ENCODE measurements at regions not wholly inside any gene's neighbourhood (a gene's known extent, or its start where the extent isn't known, plus 50 kb on each side); places are given as distances from the start of the nearest gene placed in this dataset.

DNA sequence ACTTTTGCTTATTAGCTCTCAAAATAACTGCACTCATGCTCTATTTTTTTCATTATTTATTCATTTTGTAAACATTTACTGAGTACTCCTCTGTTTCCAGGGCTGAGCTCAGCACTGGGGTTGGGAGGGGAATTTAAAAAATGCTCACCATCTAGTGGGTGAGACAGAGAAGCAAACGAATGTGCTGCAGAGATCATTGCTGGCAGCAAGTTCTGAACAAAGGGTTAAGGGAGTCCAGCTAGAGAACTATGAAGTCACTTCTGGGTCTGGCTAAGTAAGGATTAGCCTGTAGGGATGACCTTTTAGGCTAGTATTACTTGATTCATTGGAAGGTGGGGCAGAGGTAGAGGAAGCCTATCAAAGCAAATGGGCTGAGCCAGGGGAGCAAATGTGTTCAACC lies 99.1 kb upstream of the ZNF644 start:
- Histone ChIP-seq H3K36me3 (replicated peaks; ENCODE audit: insufficient read depth, low read length) (no peaks in the 10 kb centered on the region), H3K4me3 (ENCODE audit: low read length) (no peak overlapping the region), H3K9me3 (replicated peaks; ENCODE audit: insufficient read depth, low read length) (no peaks in the 10 kb centered on the region), H3F3A (ENCODE audit: insufficient read depth, low read length) (no peaks in the 10 kb centered on the region), H3K9ac (ENCODE audit: low read length) (no peak overlapping the region), H3K9me2 (replicated peaks; ENCODE audit: insufficient read depth, low read length) (no peaks in the 10 kb centered on the region), H3K27me3 (replicated peaks; ENCODE audit: insufficient read depth, low read length) (no peaks in the 10 kb centered on the region), H3K4me2 (ENCODE audit: low read depth, low read length) (no peak overlapping the region), H4K20me1 (ENCODE audit: insufficient read depth, low read length) (no peaks in the 10 kb centered on the region), H3K4me1 (ENCODE audit: low read length) (no peaks in the 10 kb centered on the region), H3K27ac (ENCODE audit: low read length) (no peak overlapping the region), H3K79me2 (ENCODE audit: low read length) (no peaks in the 10 kb centered on the region), H2AFZ (ENCODE audit: low read length) (no peak overlapping the region)
- TF ChIP-seq, protein P1, sequence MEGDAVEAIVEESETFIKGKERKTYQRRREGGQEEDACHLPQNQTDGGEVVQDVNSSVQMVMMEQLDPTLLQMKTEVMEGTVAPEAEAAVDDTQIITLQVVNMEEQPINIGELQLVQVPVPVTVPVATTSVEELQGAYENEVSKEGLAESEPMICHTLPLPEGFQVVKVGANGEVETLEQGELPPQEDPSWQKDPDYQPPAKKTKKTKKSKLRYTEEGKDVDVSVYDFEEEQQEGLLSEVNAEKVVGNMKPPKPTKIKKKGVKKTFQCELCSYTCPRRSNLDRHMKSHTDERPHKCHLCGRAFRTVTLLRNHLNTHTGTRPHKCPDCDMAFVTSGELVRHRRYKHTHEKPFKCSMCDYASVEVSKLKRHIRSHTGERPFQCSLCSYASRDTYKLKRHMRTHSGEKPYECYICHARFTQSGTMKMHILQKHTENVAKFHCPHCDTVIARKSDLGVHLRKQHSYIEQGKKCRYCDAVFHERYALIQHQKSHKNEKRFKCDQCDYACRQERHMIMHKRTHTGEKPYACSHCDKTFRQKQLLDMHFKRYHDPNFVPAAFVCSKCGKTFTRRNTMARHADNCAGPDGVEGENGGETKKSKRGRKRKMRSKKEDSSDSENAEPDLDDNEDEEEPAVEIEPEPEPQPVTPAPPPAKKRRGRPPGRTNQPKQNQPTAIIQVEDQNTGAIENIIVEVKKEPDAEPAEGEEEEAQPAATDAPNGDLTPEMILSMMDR (IDR thresholded peaks at IDR 0.05; ENCODE audit: low read length), result no peak
- no peak for TF ChIP-seq EZH2phosphoT487 (IDR thresholded peaks at IDR 0.05; ENCODE audit: low read length)
- no peak for TF ChIP-seq EZH2 (optimal IDR thresholded peaks at IDR 0.05; ENCODE audit: low read depth, low read length)
- DNase-seq, result no peak

DNA sequence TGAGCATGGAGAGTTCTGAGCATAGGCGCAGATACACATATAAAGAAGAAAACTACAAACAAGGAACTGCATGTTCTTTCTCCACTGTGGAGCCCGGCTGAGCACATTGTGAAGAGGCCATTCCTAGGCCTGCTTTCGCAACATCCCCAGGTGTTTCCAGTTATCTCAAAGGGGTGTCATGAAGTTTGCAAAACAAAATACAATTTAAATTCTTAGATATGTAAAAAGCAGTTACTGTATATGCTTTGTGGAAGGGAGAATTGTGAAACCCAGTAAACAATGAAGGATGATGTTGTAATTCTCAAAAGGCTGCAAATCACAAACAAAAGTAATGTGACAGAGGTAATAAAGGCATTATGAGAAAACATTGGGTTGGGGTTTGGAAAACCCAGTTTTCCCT lies 98.6 kb upstream of the ZNF644 start:
- Histone ChIP-seq H4K20me1 (ENCODE audit: insufficient read depth, low read length) (no peaks in the 10 kb centered on the region), H3K27me3 (replicated peaks; ENCODE audit: insufficient read depth, low read length) (no peaks in the 10 kb centered on the region), H3K9ac (ENCODE audit: low read length) (no peak overlapping the region), H3K9me3 (replicated peaks; ENCODE audit: insufficient read depth, low read length) (no peaks in the 10 kb centered on the region), H2AFZ (ENCODE audit: low read length) (no peak overlapping the region), H3F3A (ENCODE audit: insufficient read depth, low read length) (no peaks in the 10 kb centered on the region), H3K4me1 (ENCODE audit: low read length) (no peaks in the 10 kb centered on the region), H3K79me2 (ENCODE audit: low read length) (no peaks in the 10 kb centered on the region), H3K4me2 (ENCODE audit: low read depth, low read length) (no peak overlapping the region), H3K27ac (ENCODE audit: low read length) (no peak overlapping the region), H3K4me3 (ENCODE audit: low read length) (no peak overlapping the region), H3K9me2 (replicated peaks; ENCODE audit: insufficient read depth, low read length) (no peaks in the 10 kb centered on the region), H3K36me3 (replicated peaks; ENCODE audit: insufficient read depth, low read length) (no peaks in the 10 kb centered on the region)
- no peak for DNase-seq
- no peak for TF ChIP-seq EZH2 (optimal IDR thresholded peaks at IDR 0.05; ENCODE audit: low read depth, low read length)
- TF ChIP-seq, protein P1 (IDR thresholded peaks at IDR 0.05; ENCODE audit: low read length), result no peak
- TF ChIP-seq EZH2phosphoT487 (IDR thresholded peaks at IDR 0.05; ENCODE audit: low read length), result no peak

DNA sequence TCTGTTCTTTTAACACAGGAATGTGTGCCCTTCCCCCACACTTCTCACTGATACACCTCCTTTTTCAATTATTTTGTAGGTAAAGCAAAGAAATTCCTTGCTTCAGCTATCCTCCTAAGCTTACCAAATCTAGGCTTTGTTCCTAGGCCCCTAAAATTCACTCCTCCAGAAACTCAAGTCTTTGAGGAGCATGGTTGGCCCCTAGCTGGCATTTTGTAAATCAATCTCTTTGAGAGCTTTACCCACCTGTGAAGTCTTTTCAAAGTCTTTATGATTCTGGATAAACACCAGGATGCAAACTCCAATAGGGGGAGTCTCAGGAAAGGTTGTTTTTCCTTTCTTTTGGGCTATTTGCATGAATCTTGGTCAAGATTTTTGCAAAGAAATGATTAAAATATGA lies 82.9 kb upstream of the ZNF644 start:
- no peaks in the 10 kb centered on the region for H3K79me2 ChIP-seq (ENCODE audit: low read length)
- no peaks in the 10 kb centered on the region for H3K36me3 ChIP-seq (replicated peaks; ENCODE audit: insufficient read depth, low read length)
- no peak overlapping the region for H2AFZ ChIP-seq (ENCODE audit: low read length)
- TF ChIP-seq EZH2phosphoT487 (IDR thresholded peaks at IDR 0.05; ENCODE audit: low read length), result no peak
- TF ChIP-seq, protein P1 (IDR thresholded peaks at IDR 0.05; ENCODE audit: low read length), result no peak
- no peak for TF ChIP-seq EZH2 (optimal IDR thresholded peaks at IDR 0.05; ENCODE audit: low read depth, low read length)
- no peak overlapping the region for H3K9ac ChIP-seq (ENCODE audit: low read length)
- no peak overlapping the region for H3K4me2 ChIP-seq (ENCODE audit: low read depth, low read length)
- no peaks in the 10 kb centered on the region for H3K9me3 ChIP-seq (replicated peaks; ENCODE audit: insufficient read depth, low read length)
- H3K27me3 ChIP-seq (replicated peaks; ENCODE audit: insufficient read depth, low read length), result no peaks in the 10 kb centered on the region
- no peaks in the 10 kb centered on the region for H3K9me2 ChIP-seq (replicated peaks; ENCODE audit: insufficient read depth, low read length)
- DNase-seq, result no peak
- no peak overlapping the region for H3K27ac ChIP-seq (ENCODE audit: low read length)
- no peak overlapping the region for H3K4me3 ChIP-seq (ENCODE audit: low read length)
- no peaks in the 10 kb centered on the region for H3F3A ChIP-seq (ENCODE audit: insufficient read depth, low read length)
- no peaks in the 10 kb centered on the region for H4K20me1 ChIP-seq (ENCODE audit: insufficient read depth, low read length)
- no peaks in the 10 kb centered on the region for H3K4me1 ChIP-seq (ENCODE audit: low read length)

Data from MM.1S (cell line).